22Rv1 (cell line): ENCODE measurements at regions not wholly inside any gene's neighbourhood (a gene's known extent, or its start where the extent isn't known, plus 50 kb on each side); places are given as distances from the start of the nearest gene placed in this dataset.

Experiments used
- ZFX ChIP-seq: fragments of 450-650 bp; IDR thresholded peaks from 2 replicates; pipeline ENCODE4 v1.6.1; 2017; ENCODE audit warnings: antibody characterized with exemption, borderline replicate concordance
- TF ChIP-seq, protein P1 (sequence below): fragments of 450-650 bp; IDR thresholded peaks from 2 replicates; pipeline ENCODE4 v1.5.1; 2017; ENCODE audit warnings: mild to moderate bottlenecking

DNA sequence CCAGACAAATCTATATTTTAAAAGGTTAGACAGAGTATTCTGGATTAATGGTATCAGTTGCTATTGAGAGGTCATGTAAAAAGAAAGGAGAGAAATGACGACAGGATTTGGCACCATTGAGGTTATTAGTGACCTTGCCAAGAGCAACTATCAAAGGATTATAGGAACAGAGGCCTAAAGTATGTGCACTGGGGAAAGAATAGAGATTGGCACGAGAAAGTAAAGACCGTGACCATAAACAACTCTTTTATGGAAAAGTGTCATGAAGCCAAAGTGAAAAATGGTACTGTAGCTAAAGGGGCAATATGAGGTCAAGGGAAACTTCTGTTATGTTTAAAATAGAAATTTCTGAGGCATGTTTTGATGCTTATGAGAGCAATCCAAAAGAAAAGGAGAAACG is 115.2 kb upstream of the KIF2B start:
- TF ChIP-seq, protein P1, sequence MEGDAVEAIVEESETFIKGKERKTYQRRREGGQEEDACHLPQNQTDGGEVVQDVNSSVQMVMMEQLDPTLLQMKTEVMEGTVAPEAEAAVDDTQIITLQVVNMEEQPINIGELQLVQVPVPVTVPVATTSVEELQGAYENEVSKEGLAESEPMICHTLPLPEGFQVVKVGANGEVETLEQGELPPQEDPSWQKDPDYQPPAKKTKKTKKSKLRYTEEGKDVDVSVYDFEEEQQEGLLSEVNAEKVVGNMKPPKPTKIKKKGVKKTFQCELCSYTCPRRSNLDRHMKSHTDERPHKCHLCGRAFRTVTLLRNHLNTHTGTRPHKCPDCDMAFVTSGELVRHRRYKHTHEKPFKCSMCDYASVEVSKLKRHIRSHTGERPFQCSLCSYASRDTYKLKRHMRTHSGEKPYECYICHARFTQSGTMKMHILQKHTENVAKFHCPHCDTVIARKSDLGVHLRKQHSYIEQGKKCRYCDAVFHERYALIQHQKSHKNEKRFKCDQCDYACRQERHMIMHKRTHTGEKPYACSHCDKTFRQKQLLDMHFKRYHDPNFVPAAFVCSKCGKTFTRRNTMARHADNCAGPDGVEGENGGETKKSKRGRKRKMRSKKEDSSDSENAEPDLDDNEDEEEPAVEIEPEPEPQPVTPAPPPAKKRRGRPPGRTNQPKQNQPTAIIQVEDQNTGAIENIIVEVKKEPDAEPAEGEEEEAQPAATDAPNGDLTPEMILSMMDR = no peak
- no peak for TF ChIP-seq ZFX
